HCEC 1CT (cell line): ENCODE measurements at regions not wholly inside any gene's neighbourhood (a gene's known extent, or its start where the extent isn't known, plus 50 kb on each side); places are given as distances from the start of the nearest gene placed in this dataset.
"Not testable (repeated sequence)": the region's sequence is repeated elsewhere in the genome, so short reads cannot be mapped to it uniquely, and the experiment has no call there.

ENCODE experiments used
- DNase-seq: peaks from one replicate; pipeline ENCODE4 v3.0.0-alpha.2; 2017

- DNase-seq, result no peak
Measured at GRCh38 chr6:139702706-139703105, 328.3 kb upstream of the CITED2 start.

DNA sequence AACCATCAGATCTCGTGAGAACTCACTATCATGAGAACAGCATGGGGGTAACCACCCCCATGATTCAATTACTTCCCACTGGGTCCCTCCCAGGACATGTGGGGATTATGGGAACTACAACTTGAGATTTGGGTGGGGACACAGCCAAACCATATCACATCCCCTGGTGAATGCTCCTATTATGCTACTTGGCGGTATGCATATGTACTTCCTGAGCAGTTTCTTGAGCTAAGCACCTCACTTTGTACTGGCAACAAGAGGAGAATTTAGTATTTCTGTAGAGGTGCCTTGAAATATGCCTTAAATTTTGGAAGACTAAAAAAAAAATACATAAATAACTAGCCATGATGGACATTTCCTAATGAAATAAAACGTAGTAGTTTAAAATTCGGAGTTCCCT is 327.2 kb upstream of the CITED2 start:
- no peak for DNase-seq

DNA sequence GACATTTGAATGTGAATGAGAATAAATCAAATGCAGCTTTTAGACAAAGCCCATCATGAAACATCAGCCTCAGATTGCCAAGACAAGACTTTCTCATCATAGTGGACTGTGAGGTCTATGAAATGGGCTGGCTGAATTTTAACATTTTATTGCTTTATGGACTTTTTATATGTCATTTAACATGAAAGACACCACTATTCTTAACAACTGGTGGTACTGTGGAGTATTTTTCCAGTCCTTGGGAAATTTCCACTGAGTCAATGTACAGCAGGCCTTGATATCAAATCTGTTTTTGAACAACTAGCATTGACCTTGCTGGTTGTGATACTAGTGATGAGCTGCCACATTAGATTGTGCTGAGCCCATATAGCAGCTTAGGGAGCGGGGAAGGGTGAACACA is 326.6 kb upstream of the CITED2 start:
- DNase-seq, result no peak

DNA sequence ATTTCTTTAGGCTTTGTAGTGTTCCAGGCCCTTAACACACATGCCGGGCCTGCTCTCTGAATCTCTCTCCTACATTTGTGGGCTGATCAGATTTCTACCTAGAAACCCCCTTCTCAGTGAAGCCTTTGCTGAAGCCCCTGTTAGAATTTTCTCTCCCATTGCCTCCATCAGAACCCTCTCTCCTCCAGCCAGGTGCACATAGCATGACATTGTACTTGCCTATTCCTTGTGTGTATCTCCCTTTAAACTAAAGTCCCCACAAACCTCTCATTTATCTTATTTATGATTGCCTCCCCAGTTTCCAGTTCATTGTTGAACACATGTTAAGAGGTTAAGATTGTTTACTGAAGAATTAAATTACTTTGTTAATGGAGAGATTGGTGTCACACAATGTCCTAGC is 325.5 kb upstream of the CITED2 start:
- DNase-seq, result no peak

- DNase-seq, result peak; percentile 65
Measured at GRCh38 chr6:139699335-139699734, 324.9 kb upstream of the CITED2 start.

- DNase-seq, result no peak
Measured at GRCh38 chr6:139698526-139699176, 324.2 kb upstream of the CITED2 start.

DNA sequence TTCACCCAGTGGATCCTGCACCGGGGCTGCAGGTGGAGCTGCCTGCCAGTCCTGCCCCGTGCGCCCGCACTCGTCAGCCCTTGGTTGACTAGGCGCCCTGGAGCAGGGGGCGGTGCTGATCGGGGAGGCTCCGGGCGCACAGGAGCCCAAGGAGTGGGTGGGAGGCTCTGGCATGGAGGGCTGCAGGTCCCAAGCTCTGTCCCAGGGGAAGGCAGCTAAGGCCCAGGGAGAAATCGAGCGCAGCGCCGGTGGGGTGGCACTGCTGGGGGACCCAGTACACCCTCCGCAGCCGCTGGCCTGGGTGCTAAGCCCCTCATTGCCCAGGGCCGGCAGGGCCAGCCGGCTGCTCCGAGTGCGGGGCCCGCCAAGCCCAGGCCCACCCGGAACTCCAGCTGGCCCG is 323.4 kb upstream of the CITED2 start:
- not testable (repeated sequence) for DNase-seq

DNA sequence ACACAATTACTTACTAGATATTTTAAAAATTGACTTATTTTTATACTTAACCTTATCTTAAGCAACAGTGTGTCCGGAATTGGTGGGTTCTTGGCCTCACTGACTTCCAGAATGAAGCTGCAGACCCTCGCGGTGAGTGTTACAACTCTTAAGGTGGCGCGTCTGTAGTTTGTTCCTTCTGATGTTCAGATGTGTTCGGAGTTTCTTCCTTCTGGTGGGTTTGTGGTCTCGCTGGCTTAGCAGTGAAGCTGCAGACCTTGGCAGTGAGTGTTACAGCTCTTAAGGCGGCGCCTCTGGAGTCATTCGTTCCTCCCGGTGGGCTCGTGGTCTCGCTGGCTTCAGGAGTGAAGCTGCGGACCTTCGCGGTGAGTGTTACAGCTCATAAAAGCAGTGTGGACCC is 322.5 kb upstream of the CITED2 start:
- DNase-seq, result not testable (repeated sequence)

- DNase-seq, result no peak
Measured at GRCh38 chr6:139695361-139695760, 320.9 kb upstream of the CITED2 start.

DNA sequence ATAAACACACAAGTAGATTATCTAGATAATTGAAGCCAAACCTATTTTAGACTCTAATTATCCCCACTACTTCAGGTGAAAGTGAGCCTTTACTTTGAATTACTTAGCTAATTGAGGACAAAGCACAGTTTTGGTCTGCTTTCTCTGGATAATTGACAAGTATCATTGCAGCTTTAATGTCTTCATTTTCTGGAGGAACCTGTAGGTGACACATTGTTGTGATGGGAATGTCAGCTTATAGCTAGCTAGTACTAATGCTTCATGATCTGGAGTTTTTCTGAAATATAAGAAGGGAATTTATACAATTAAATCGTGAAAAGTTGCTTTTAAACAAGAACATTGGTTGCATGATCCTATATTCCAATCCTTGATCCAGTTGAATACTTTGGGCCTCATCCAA is 319.3 kb upstream of the CITED2 start:
- no peak for DNase-seq

DNA sequence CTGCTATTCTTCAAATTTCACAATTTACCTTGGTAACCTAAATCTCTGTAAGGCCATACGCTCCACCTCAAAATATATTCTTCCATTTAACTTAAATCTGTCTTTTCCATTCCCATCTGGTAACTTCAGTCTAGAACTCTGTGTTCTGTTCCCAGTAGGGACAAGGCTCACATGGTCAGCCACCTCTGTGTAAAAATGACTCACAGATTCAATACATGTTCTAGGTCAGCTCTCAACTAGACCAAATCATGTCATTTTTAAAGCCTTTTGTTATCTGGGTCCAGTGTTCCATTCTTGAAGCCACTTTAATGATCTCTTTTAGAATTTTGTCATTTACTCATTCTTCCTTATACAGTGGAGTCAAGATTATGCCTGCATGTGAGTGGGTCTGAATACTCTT is 315.6 kb upstream of the CITED2 start:
- DNase-seq, result no peak

DNA sequence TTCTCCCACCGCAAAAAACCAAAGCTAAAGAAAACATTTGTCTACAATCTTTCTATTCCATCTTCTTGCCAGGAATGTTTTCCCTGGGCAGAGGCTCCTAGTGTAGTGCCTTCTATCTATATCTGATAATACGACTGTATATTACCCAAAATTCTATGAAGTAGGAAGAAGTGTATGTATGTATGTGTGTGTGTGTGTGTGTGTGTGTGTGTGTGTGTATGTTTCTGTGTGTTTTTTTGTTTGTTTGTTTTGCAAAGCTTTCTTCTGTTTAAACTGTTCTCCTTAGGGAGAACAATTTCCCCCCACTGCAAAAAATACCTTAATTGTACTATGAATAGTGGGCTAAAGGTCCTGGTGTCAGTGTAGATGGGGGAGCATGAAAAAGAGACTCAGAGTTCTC is 312.6 kb upstream of the CITED2 start:
- DNase-seq, result no peak

GRCh38 chr6:139686308-139686707 is 311.9 kb upstream of the CITED2 start:
- DNase-seq, result no peak

GRCh38 chr6:139685009-139685408 is 310.6 kb upstream of the CITED2 start:
- DNase-seq, result no peak

DNA sequence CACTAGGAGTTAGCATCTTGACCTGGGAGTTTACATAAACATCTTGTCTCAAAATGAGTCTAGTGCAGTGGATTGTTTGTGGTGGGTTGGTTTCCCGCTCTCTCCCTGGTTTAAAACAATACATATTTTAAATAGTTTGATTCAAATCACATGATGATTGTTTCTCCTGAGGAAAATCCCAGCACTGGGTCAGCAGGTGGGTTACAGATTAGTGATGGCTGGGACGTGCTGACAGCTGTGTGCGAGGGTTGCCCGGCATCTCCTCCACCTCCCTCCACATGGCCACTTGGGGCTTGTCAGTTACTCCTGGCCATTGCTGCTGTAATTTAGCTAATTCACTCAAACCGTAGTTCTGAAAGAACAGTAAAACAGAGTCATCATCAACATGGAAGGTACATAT is 306.4 kb upstream of the CITED2 start:
- no peak for DNase-seq

DNA sequence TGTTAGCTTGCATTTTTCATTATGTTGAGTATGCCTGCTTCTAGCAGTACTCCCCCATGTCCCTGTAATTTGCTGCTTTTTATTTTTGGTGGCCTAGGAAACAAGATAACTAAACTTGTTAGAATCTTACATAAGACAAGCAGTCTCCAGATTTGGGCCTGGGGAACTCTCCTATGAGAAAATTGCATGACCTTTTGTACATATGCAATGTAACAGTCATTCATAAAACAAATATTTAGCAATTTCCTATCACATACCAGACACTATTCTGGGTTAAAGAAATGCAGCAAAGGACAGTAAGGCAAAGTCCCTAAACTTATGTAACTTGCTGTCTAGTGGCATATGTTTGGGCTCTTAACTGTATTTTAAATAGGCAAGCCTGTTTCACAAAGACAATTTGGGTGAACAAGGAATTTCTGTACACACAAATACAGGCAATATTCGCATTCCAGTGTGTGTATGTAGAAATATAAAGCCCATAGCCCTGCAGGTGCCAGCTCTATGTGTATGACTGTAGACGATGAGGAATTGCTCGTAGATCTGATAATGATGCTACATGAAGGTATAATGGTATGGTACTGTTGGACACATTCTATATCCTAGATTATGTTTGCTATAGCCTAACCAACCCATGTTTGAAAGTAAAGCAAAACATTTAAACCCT is 305.2 kb upstream of the CITED2 start:
- DNase-seq, result peak; percentile 55

DNA sequence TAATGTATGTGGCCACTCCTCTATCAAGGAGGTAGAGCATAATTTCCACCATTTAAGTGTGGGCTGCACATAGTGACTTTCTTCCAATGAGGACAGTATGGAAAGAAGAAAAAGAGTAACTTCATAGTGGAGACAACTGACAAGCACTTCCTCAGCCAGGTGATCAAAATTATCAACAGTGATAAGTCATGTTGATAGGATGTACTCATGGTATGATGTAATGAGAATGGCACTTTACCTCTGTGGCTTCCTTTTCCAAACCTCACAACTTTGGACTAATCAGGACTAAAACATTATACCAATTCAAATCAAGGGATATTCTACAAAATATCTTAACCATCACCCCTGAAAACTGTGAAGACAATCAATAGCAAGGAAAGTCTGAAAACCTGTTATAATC is 302.3 kb upstream of the CITED2 start:
- no peak for DNase-seq

DNA sequence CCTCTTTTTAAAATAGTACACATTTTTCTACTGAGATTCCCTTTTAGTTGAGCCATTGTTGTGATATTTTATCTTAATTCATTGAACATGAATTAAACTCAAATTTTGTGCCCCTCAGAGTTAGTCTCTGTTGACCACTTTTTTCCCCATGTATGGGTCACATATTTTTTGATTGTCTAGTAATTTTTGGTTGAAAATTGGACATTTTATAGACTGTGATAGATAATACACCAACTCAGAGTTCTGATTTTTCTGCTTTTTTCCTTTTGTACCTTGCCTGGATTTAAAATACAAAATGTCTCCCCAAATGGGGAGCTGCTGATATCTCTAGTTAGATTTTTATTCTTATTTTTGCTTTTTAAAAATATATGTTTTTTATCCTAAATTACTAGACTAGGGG is 291.8 kb upstream of the CITED2 start:
- no peak for DNase-seq

- DNase-seq, result no peak
Measured at GRCh38 chr6:139663996-139664395, 289.5 kb upstream of the CITED2 start.

DNA sequence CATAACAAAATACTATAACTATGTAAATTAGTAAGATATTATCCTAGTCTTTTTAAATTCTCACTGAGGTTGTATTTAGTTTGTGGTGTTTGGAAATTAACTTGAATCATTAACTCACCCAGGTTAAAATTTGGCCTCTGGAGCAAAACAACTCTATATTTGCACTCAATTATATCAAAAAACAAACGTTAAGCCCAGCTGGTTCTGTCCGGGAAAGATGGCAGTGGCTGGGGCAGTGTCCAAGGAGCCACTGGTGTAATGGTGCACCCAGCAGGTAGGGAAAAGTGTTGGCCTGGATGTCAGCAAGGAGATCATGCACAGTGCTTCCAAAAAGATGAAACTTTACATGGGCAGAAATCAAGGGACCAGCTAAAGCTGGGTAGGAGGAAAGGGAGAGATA is 285.3 kb upstream of the CITED2 start:
- no peak for DNase-seq

DNA sequence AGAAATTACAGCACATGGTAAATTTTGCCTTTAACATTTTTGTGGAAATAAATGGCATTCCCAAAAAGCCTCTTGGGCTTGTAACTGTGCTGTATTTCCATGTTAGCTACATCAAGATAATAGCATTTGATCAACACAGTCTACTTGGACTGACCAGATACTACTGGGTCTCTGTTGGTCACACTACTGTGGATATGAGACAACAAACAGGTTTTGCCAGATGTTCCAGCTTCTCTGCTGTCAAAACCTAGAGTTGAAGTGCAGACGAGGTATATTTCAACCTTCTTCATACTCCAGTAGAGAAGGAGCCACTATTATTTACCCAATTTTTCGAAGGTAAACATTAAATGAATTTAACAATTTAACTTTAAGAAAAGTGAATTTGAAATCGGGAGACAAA is 284.7 kb upstream of the CITED2 start:
- no peak for DNase-seq

- DNase-seq, result no peak
Measured at GRCh38 chr6:139657119-139657518, 282.7 kb upstream of the CITED2 start.

DNA sequence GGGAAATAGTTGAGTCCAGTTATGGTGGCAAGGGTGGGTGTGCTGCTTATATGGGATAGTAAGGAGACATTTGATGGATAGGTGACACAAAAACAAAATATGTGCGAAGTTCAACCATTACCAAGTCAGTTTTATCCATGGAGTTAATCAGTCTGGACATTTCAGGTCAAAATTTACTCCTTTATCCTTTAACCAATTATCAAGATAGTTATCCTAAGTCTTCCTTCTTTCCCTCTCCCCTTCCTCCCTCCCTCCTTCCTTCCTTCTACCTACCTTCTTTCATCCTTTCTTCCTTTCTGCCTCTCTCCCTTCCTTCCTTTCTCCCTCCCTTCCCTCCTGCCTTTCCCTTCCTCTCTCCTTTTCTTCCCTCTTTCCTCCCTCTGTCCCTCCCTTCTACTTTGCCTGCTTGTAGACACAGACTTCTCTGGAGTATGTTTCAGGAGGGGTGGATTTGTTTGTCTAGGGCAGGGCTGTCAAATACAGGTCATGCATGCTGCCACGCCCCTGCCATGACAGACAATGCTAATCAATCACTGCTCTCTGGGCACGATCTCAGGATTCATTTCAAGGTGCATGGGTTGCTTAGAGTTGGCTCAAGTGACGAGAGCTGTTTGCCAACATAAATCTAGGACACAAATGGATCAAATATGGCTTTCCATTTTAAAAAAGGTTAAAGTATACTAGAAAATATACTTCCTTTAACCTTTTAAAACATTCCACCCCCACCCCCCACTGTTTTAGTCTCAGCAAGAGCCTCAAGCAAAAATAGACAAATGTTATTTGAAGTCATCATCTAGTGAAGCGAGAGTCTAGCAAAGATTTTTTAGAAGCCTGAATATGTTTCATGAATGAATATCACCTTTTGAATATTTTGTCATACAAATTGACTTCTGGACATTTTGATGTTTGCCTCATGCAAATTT is 281.6 kb upstream of the CITED2 start:
- no peak for DNase-seq
